T-helper 2 cell treated with Interferon-gamma antibody and Interleukin-4, amounts not matched to agents 5 μg/mL and 100 μg/mL, for 36 hours (primary cell): ENCODE measurements at regions not wholly inside any gene's neighbourhood (a gene's known extent, or its start where the extent isn't known, plus 50 kb on each side); places are given as distances from the start of the nearest gene placed in this dataset.
A peak's percentile ranks its signal among the peaks of the same experiment; 100 is the strongest.

Source experiments
- DNase-seq: peaks from one replicate; pipeline ENCODE4 v3.0.0; 2021; ENCODE audit warnings: low spot score
- H3K27ac Mint-ChIP-seq: one replicate; pipeline ENCODE4 v1.8.0; 2021; ENCODE audit warnings: mild to moderate bottlenecking, mixed read lengths
- H3K27me3 Mint-ChIP-seq: one replicate; pipeline ENCODE4 v1.8.0; 2021; ENCODE audit warnings: low read depth, mixed read lengths
- H3K36me3 Mint-ChIP-seq: one replicate; pipeline ENCODE4 v1.8.0; 2021; ENCODE audit warnings: low read depth, mixed read lengths
- H3K4me1 Mint-ChIP-seq: one replicate; pipeline ENCODE4 v1.8.0; 2021; ENCODE audit warnings: low read depth, mixed read lengths
- H3K4me3 Mint-ChIP-seq: one replicate; pipeline ENCODE4 v1.8.0; 2022; ENCODE audit warnings: mild to moderate bottlenecking, moderate library complexity, mixed read lengths
- H3K9me3 Mint-ChIP-seq: one replicate; pipeline ENCODE4 v1.8.0; 2021; ENCODE audit warnings: mixed read lengths

GRCh38 chr13:30151388-30151787, 156.0 kb downstream of the KATNAL1 start:
- peak overlapping the region; percentile 18 for H3K4me3 Mint-ChIP-seq
- no peak for DNase-seq
- peaks cover 4% of the 10 kb centered on the region for H3K36me3 Mint-ChIP-seq
- H3K27ac Mint-ChIP-seq: peak overlapping the region; percentile 64
- no peaks in the 10 kb centered on the region for H3K27me3 Mint-ChIP-seq
- no peaks in the 10 kb centered on the region for H3K9me3 Mint-ChIP-seq
- peaks cover 59% of the 10 kb centered on the region for H3K4me1 Mint-ChIP-seq

GRCh38 chr13:30149248-30149647, 158.1 kb downstream of the KATNAL1 start:
- no peak for DNase-seq
- Mint-ChIP-seq H3K36me3 (peaks cover 18% of the 10 kb centered on the region), H3K27ac (peak overlapping the region; percentile 93), H3K9me3 (peaks cover 16% of the 10 kb centered on the region), H3K4me1 (peaks cover 71% of the 10 kb centered on the region), H3K27me3 (no peaks in the 10 kb centered on the region), H3K4me3 (no peak overlapping the region)

- no peaks in the 10 kb centered on the region for H3K27me3 Mint-ChIP-seq
Measured at GRCh38 chr13:30148786-30149185, 158.6 kb downstream of the KATNAL1 start.

DNA sequence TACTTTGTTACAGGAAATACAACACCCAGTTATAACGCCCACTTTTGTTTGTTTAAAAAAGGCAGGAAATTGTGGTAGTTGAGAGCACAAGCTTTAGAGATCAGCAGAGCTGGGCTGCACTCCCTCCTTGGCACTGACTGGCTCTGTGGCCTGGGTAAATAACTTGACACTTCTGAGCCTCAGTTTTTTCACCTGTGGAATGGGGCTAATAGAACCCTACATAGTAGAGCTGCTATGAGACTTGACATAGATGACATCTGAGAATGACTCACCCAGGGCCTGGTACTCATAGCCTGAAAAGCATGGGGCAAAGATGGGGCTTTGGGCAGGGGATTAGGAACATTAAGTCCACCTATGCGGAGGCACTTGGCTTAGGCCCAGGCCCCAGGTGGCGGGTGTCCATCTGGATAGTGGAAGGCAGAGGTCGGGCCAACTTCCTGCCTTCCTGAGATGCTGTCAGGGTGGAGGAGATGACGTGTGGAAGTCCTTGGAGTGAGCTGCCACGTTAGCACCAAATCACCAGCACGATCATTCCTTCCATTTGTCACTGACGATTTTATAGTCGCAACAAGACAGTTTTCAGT, 159.1 kb downstream of the KATNAL1 start:
- peak; percentile 41 for DNase-seq
- H3K36me3 Mint-ChIP-seq: peaks cover 20% of the 10 kb centered on the region
- peak overlapping the region; percentile 60 for H3K4me3 Mint-ChIP-seq
- H3K27me3 Mint-ChIP-seq: no peaks in the 10 kb centered on the region
- peak overlapping the region; percentile 93 for H3K27ac Mint-ChIP-seq
- H3K9me3 Mint-ChIP-seq: peaks cover 19% of the 10 kb centered on the region
- peaks cover 80% of the 10 kb centered on the region for H3K4me1 Mint-ChIP-seq

More at GRCh38 chr13:30148786-30149185, 158.6 kb downstream of the KATNAL1 start:
- Mint-ChIP-seq H3K27ac (peak overlapping the region; percentile 93), H3K4me3 (peak overlapping the region; percentile 60), H3K36me3 (peaks cover 20% of the 10 kb centered on the region), H3K4me1 (peaks cover 75% of the 10 kb centered on the region), H3K9me3 (peaks cover 19% of the 10 kb centered on the region)
- DNase-seq: no peak

- H3K9me3 Mint-ChIP-seq: peaks cover 19% of the 10 kb centered on the region
- peak overlapping the region; percentile 93 for H3K27ac Mint-ChIP-seq
- H3K36me3 Mint-ChIP-seq: peaks cover 20% of the 10 kb centered on the region
- peak overlapping the region; percentile 60 for H3K4me3 Mint-ChIP-seq
- no peak for DNase-seq
- peaks cover 85% of the 10 kb centered on the region for H3K4me1 Mint-ChIP-seq
- no peaks in the 10 kb centered on the region for H3K27me3 Mint-ChIP-seq
Measured at GRCh38 chr13:30147421-30147820, 159.9 kb downstream of the KATNAL1 start.

- Mint-ChIP-seq H3K9me3 (peaks cover 19% of the 10 kb centered on the region), H3K27me3 (no peaks in the 10 kb centered on the region), H3K4me3 (peak overlapping the region; percentile 33), H3K27ac (peak overlapping the region; percentile 93), H3K36me3 (peaks cover 20% of the 10 kb centered on the region), H3K4me1 (peaks cover 85% of the 10 kb centered on the region)
- no peak for DNase-seq
Measured at GRCh38 chr13:30147015-30147414, 160.3 kb downstream of the KATNAL1 start.

GRCh38 chr13:30145709-30146367, 161.5 kb downstream of the KATNAL1 start:
- Mint-ChIP-seq H3K27me3 (no peaks in the 10 kb centered on the region), H3K4me1 (peaks cover 81% of the 10 kb centered on the region), H3K27ac (peak overlapping the region; percentile 91), H3K4me3 (peak overlapping the region; percentile 55), H3K9me3 (peaks cover 19% of the 10 kb centered on the region), H3K36me3 (peaks cover 20% of the 10 kb centered on the region)
- peak; percentile 68 for DNase-seq

DNA sequence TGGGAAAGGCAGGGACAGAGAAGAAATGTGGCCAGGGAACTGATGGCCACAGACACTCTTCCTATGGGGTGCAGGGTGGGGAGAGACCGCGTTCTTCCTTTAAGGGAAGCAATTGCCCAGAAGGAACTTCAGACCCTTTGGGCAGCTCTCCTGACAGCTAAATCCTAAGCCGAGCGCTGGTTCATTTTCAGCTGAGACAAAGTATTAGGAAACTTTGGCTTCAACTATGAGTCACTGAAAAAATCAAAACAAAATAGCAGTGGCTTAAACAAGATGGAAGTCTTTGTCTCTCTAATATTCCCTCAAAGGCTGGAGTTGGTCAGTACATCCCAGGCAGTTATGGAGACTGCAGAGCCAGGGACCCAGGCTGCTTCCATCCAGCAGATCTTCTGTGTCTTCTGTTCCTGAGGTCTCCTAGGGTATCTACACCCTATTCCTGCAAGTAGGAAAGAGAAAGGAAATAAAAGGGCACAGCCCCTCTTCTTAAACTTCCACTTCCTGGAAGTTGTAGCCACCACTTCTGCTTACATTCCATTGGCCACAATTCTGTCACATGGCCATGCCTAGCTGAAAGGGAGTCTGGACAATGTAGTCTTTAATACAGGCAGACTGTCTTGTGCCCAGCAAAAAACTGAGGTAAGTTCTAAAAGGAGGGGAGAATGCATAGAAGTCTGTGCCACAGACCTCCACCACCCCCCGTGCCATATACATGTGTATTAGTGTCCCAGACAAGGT, 163.5 kb downstream of the KATNAL1 start:
- Mint-ChIP-seq H3K36me3 (peaks cover 20% of the 10 kb centered on the region), H3K27ac (peak overlapping the region; percentile 43), H3K4me1 (peaks cover 64% of the 10 kb centered on the region), H3K9me3 (peaks cover 19% of the 10 kb centered on the region), H3K27me3 (no peaks in the 10 kb centered on the region), H3K4me3 (no peak overlapping the region)
- DNase-seq: no peak

DNA sequence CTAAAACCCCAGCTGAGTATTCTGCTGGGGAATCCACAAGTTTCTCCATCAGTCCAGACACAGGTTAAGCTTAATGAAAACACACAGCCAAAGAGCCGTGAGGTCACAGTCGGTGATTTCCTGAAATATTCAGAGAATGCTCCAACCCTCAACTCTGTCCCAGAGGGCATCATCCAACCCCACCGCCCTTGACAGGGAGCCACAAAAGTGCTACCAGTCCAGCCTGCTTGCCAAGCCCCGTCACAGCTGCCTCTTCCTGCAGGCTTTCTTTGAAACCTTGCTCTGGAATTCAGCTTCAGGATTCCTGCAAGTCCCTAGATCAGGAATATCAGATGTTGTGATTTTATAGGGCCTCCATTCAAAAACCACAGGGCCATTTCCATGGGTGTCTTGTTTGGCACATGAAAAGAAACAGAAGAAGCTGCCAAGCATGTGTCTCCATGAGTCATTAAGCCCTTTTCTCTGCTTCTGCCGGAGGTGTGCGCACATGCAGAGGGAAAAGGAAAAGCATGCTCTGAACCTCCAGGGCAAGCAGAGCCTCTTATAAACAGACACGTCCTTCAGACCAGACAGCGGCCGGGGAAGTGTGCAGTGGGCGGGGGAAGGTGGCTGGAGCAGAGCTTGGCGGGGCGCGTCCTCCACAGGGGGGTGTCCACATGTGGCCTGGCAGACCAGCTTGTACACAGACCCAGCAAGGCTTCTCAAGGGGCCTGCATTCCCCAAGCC, 164.7 kb downstream of the KATNAL1 start:
- H3K27me3 Mint-ChIP-seq: no peaks in the 10 kb centered on the region
- H3K36me3 Mint-ChIP-seq: peaks cover 20% of the 10 kb centered on the region
- peak overlapping the region; percentile 81 for H3K27ac Mint-ChIP-seq
- H3K4me3 Mint-ChIP-seq: peak overlapping the region; percentile 31
- peaks cover 52% of the 10 kb centered on the region for H3K4me1 Mint-ChIP-seq
- H3K9me3 Mint-ChIP-seq: peaks cover 19% of the 10 kb centered on the region
- DNase-seq: peak; percentile 24

DNA sequence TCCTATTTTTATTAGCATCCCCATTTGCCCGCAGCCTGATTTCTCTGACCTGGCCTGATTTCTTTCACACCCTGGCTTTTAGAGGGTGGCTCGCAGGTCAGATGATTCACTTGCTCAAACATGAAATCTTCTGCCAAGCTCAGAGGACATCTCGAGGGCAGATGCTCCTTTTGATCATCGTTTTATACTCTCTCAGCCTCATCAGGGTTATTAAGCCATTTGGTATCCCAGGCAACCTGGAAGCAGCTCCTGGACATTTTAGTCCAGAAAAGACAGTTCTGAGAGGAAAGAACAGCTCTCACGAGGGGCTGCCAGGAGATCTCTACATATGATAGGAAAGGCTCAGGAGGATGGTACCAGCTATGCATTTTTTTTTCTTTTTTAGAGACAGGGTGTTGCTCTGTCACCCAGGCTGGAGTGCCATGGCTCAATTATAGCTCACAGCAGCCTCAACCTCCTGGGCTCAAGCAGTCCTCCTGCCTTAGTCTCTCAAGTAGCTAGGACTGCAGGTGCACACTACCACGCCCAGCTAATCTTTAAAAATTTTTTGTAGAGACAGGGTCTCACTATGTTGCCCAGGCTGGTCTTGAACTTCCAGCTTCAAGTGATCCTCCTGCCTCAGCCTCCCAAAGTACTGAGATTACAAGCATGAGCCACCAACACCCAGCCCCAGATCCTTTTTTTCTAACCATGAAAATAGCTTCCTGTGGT, 165.4 kb downstream of the KATNAL1 start:
- Mint-ChIP-seq H3K36me3 (peaks cover 20% of the 10 kb centered on the region), H3K27ac (peak overlapping the region; percentile 81), H3K9me3 (peaks cover 19% of the 10 kb centered on the region), H3K4me1 (peaks cover 45% of the 10 kb centered on the region), H3K4me3 (no peak overlapping the region), H3K27me3 (no peaks in the 10 kb centered on the region)
- DNase-seq: no peak

DNA sequence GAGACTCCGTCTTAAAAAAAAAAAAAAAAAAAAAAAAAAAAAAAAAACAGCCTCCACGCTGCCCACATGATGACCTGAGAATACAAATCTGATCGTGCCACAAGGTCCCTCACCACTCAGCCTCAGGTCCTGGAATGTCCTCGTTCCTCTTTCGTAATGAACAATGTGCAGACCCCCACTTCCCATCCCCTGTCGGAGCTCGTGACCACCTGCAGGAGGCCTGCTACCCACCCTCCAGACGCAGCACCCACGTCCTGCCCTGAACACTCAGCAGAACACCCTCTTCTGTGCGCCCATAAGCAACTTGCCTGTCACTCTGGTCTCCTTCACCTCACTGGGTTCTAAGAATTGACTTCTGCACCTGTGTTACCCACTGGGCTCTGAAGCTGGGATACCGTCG, 166.4 kb downstream of the KATNAL1 start:
- DNase-seq: no peak
- Mint-ChIP-seq H3K27ac (peak overlapping the region; percentile 23), H3K4me3 (no peak overlapping the region), H3K36me3 (peaks cover 13% of the 10 kb centered on the region), H3K4me1 (peaks cover 41% of the 10 kb centered on the region), H3K27me3 (no peaks in the 10 kb centered on the region), H3K9me3 (peaks cover 17% of the 10 kb centered on the region)

DNA sequence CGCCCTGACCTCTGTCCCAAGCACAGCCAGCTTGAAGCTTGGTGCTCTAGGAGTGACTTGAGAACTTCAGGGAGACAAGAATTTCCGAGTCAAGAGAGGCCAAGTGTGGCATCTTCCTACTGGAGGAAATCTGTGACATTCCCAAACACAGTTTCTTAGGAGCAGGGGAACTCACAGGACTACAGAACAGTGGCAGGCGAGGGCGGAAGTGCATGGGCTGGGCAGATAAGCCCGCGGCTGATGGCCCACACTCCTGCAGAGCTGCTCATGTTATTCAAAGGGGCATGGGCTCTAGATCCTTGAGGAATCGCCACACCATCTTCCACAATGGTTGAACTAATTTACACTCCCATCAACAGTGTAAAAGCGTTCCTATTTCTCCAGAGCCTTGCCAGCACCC, 168.8 kb downstream of the KATNAL1 start:
- DNase-seq: no peak
- no peaks in the 10 kb centered on the region for H3K9me3 Mint-ChIP-seq
- no peaks in the 10 kb centered on the region for H3K36me3 Mint-ChIP-seq
- no peak overlapping the region for H3K4me3 Mint-ChIP-seq
- H3K4me1 Mint-ChIP-seq: peaks cover 30% of the 10 kb centered on the region
- H3K27me3 Mint-ChIP-seq: no peaks in the 10 kb centered on the region
- no peak overlapping the region for H3K27ac Mint-ChIP-seq

GRCh38 chr13:30135868-30136267, 171.5 kb downstream of the KATNAL1 start:
- H3K9me3 Mint-ChIP-seq: no peaks in the 10 kb centered on the region
- H3K4me1 Mint-ChIP-seq: peaks cover 21% of the 10 kb centered on the region
- no peaks in the 10 kb centered on the region for H3K27me3 Mint-ChIP-seq
- no peak overlapping the region for H3K27ac Mint-ChIP-seq
- DNase-seq: no peak
- no peak overlapping the region for H3K4me3 Mint-ChIP-seq
- no peaks in the 10 kb centered on the region for H3K36me3 Mint-ChIP-seq
